IMR-90 (cell line): ENCODE measurements at regions not wholly inside any gene's neighbourhood (a gene's known extent, or its start where the extent isn't known, plus 50 kb on each side); places are given as distances from the start of the nearest gene placed in this dataset.

Source experiments
- BHLHE40 ChIP-seq: fragments of 150-350 bp; IDR thresholded peaks from 2 replicates; pipeline ENCODE4 v1.6.1; 2016; ENCODE audit warnings: mild to moderate bottlenecking, low read depth, low read length
- CHD1 ChIP-seq: IDR thresholded peaks from 2 replicates; pipeline ENCODE4 v1.6.1; 2012; ENCODE audit warnings: low read depth, low read length, improper control_type of control experiment
- FOS ChIP-seq: fragments of 150-350 bp; IDR thresholded peaks from 2 replicates; pipeline ENCODE4 v1.6.1; 2016; ENCODE audit warnings: low read depth, low read length
- MAZ ChIP-seq: IDR thresholded peaks from 2 replicates; pipeline ENCODE4 v1.6.1; 2012; ENCODE audit warnings: low read depth, mild to moderate bottlenecking, low read length, improper control_type of control experiment, moderate library complexity, borderline replicate concordance
- MXI1 ChIP-seq: IDR thresholded peaks from 2 replicates; pipeline ENCODE4 v1.6.1; 2012; ENCODE audit warnings: low read depth, mild to moderate bottlenecking, low read length, moderate library complexity, borderline replicate concordance
- NFE2L2 ChIP-seq: fragments of 150-350 bp; IDR thresholded peaks from 2 replicates; pipeline ENCODE4 v1.6.1; 2016; ENCODE audit warnings: low read depth, mild to moderate bottlenecking, low read length
- POLR2A ChIP-seq: IDR thresholded peaks from 2 replicates; pipeline ENCODE4 v1.6.1; 2012; ENCODE audit warnings: mild to moderate bottlenecking, low read depth, low read length
- RAD21 ChIP-seq: IDR thresholded peaks from 2 replicates; pipeline ENCODE4 v1.6.1; 2012; ENCODE audit warnings: low read length, improper control_type of control experiment
- RCOR1 ChIP-seq: IDR thresholded peaks from 2 replicates; pipeline ENCODE4 v1.6.1; 2012; ENCODE audit warnings: mild to moderate bottlenecking, low read length, improper control_type of control experiment; ENCODE audit not compliant: insufficient replicate concordance
- RFX5 ChIP-seq: IDR thresholded peaks from 2 replicates; pipeline ENCODE4 v1.8.0; 2012; ENCODE audit warnings: low read depth, mild to moderate bottlenecking, low read length, moderate library complexity
- SMC3 ChIP-seq: fragments of 150-350 bp; IDR thresholded peaks from 2 replicates; pipeline ENCODE4 v1.6.1; 2016; ENCODE audit warnings: low read depth, mild to moderate bottlenecking, antibody characterized with exemption, low read length, moderate library complexity
- TF ChIP-seq, protein P1 (sequence below): conservative IDR thresholded peaks from 2 replicates; pipeline ENCODE4 v1.5.1; 2012; ENCODE audit warnings: mild to moderate bottlenecking, low read depth, low read length, improper control_type of control experiment
- TF ChIP-seq, protein P2 (sequence below): fragments of 150-350 bp; IDR thresholded peaks from 2 replicates; pipeline ENCODE4 v1.6.1; 2017; ENCODE audit warnings: mild to moderate bottlenecking, antibody characterized with exemption, low read length, low read depth
- TF ChIP-seq, protein P3 (sequence below): fragments of 150-350 bp; IDR thresholded peaks from 2 replicates; pipeline ENCODE4 v1.6.1; 2016; ENCODE audit warnings: low read depth, mild to moderate bottlenecking, low read length, moderate library complexity, borderline replicate concordance

DNA sequence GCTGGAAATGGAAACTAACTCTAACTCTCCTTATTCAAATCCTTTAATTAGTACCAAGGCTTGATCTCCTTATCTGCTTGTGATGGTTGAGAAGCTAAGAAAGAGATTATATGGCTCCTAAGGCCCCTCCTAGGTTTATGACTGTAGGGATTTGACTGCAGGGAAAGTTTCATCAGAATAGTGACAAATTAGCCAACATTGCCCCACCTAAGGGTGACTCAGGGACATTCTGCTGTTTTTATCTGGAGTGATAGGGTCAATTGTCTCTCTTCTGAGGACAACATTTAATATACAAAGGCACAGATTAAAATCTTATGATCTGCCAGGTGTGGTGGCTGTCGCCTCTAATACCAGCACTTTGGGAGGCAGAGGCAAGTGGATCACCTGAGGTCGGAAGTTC is 138.1 kb upstream of the MARCKS start:
- TF ChIP-seq, protein P1, sequence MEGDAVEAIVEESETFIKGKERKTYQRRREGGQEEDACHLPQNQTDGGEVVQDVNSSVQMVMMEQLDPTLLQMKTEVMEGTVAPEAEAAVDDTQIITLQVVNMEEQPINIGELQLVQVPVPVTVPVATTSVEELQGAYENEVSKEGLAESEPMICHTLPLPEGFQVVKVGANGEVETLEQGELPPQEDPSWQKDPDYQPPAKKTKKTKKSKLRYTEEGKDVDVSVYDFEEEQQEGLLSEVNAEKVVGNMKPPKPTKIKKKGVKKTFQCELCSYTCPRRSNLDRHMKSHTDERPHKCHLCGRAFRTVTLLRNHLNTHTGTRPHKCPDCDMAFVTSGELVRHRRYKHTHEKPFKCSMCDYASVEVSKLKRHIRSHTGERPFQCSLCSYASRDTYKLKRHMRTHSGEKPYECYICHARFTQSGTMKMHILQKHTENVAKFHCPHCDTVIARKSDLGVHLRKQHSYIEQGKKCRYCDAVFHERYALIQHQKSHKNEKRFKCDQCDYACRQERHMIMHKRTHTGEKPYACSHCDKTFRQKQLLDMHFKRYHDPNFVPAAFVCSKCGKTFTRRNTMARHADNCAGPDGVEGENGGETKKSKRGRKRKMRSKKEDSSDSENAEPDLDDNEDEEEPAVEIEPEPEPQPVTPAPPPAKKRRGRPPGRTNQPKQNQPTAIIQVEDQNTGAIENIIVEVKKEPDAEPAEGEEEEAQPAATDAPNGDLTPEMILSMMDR: no peak
- TF ChIP-seq POLR2A (no peak), RFX5 (no peak), MXI1 (no peak), MAZ (no peak), SMC3 (no peak), NFE2L2 (no peak), BHLHE40 (no peak), RCOR1 (no peak), RAD21 (no peak), CHD1 (no peak), FOS (no peak)
- TF ChIP-seq, protein P2, sequence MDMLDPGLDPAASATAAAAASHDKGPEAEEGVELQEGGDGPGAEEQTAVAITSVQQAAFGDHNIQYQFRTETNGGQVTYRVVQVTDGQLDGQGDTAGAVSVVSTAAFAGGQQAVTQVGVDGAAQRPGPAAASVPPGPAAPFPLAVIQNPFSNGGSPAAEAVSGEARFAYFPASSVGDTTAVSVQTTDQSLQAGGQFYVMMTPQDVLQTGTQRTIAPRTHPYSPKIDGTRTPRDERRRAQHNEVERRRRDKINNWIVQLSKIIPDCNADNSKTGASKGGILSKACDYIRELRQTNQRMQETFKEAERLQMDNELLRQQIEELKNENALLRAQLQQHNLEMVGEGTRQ: no peak
- TF ChIP-seq, protein P3, sequence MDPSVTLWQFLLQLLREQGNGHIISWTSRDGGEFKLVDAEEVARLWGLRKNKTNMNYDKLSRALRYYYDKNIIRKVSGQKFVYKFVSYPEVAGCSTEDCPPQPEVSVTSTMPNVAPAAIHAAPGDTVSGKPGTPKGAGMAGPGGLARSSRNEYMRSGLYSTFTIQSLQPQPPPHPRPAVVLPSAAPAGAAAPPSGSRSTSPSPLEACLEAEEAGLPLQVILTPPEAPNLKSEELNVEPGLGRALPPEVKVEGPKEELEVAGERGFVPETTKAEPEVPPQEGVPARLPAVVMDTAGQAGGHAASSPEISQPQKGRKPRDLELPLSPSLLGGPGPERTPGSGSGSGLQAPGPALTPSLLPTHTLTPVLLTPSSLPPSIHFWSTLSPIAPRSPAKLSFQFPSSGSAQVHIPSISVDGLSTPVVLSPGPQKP: no peak
